Glomerular visceral epithelial cell (primary cell): ENCODE measurements at regions not wholly inside any gene's neighbourhood (a gene's known extent, or its start where the extent isn't known, plus 50 kb on each side); places are given as distances from the start of the nearest gene placed in this dataset.

Source experiments
- DNase-seq: peaks from one replicate; pipeline ENCODE4 v3.0.0-alpha.2; 2016; ENCODE audit errors: extremely low spot score

- DNase-seq = no peak
Observed at GRCh38 chr21:39054066-39054465, 129.2 kb downstream of the PSMG1 start.

- DNase-seq = no peak
Observed at GRCh38 chr21:39053126-39053525, 130.1 kb downstream of the PSMG1 start.

DNA sequence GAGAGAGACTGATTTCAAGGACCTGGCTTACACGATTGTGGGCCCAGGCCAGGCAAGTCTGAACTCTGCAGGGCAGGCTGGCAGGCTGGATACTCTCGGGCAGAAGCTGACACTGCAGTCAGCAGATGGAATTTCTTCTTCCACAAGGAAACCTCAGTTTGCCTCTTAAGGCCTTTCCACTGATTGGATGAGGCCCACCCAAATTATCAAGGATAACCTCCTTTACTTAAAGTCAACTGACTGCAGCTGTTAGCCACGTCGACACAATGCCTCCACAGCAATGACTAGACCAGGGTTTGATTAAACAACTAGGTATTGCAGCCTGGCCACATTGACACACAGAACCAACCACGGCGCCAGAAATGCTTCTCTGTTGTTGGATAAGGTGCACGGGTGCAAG lies 130.5 kb downstream of the PSMG1 start:
- no peak for DNase-seq

GRCh38 chr21:39051588-39051949 lies 131.7 kb downstream of the PSMG1 start:
- DNase-seq = peak; percentile 75

- no peak for DNase-seq
Observed at GRCh38 chr21:39050841-39051587, 132.2 kb downstream of the PSMG1 start.

GRCh38 chr21:39048574-39048973 lies 134.7 kb downstream of the PSMG1 start:
- no peak for DNase-seq

DNA sequence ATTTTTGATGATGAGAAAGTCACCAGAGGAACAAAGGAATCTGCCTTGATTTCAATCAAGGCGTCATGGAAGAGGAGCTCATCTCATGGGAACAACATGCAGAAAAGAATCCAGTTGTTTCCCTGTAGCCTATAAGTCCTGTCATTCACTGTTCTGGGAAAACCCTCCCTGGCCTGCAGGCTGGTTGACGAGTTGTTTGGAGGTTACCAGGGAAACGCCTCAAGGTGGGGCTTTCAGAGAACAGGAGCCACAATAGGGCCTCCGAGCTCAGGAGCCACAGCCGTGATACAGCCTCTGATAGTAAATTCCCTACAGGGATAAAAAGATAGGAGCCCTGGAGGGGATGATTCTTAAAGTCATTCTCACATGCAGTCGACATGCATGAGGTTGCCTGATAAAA lies 135.2 kb downstream of the PSMG1 start:
- DNase-seq = peak; percentile 23

DNA sequence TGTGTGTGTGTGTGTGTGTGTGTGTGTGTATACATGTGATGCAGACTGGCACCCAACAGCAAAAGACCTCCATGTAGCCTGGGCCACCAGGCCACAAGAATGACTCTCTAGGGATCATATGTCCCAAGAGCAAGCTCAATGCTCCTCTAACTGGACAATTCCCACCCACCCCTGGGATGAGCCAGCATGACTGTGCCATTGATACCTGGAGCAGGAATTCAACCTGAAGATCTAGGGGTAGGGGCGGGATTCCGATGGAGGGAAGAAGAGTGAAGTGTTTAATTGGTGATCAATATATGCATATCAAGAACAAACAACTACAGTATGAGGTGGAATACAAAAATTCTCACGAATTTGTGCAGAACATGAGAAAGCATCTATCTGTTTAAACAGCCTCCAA lies 136.2 kb downstream of the PSMG1 start:
- no peak for DNase-seq

- no peak for DNase-seq
Observed at GRCh38 chr21:39046236-39046916, 136.9 kb downstream of the PSMG1 start.

GRCh38 chr21:39041816-39042215 lies 141.4 kb downstream of the PSMG1 start:
- no peak for DNase-seq

GRCh38 chr21:39040494-39041110 lies 142.6 kb downstream of the PSMG1 start:
- DNase-seq = no peak

GRCh38 chr21:39037807-39038405 lies 145.3 kb downstream of the PSMG1 start:
- no peak for DNase-seq

GRCh38 chr21:39036581-39036980 lies 146.7 kb downstream of the PSMG1 start:
- no peak for DNase-seq

DNA sequence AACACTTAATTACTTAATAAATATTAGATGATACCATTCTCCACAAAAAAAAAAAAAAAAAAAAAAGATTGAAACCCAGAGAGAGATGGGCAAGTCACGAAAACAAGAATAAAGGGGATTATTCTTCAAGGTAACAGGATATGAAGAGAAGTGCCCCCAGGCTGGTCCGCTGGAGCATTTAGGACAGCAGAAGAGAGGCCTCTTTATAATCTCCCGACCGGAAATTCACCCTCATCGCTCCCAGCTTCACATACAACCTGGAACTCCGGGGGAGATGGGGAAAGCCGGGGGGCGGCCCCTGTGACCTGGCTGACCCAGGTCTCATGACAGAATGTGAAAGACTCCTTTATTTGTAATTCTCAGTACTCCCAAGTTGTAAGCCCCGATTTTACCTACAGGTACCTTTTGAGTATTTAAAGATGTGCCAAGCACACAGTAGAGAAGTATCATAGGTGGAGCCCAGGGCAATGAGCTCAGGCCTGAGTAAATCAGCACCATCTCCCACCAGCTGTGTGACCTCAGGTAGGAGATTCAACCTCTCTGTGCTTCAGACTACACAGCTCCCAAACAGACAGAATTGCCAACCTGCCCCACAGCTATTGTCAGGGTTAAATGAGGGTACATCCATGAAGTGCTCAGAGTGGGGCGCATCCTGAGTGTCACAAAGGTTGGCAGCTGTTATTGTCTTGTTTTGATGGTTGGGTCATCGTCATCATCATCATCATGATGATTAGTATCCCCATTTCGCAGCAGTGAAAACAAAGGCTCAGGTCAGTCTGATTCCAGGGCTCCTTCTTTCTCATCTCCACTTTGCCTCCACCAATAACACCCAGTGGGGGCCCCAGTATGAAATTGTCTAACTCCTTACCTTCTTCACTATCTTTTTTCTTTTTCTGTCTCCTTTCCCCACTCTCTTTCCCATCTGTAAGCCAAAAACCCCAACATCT lies 148.4 kb downstream of the PSMG1 start:
- DNase-seq = no peak

DNA sequence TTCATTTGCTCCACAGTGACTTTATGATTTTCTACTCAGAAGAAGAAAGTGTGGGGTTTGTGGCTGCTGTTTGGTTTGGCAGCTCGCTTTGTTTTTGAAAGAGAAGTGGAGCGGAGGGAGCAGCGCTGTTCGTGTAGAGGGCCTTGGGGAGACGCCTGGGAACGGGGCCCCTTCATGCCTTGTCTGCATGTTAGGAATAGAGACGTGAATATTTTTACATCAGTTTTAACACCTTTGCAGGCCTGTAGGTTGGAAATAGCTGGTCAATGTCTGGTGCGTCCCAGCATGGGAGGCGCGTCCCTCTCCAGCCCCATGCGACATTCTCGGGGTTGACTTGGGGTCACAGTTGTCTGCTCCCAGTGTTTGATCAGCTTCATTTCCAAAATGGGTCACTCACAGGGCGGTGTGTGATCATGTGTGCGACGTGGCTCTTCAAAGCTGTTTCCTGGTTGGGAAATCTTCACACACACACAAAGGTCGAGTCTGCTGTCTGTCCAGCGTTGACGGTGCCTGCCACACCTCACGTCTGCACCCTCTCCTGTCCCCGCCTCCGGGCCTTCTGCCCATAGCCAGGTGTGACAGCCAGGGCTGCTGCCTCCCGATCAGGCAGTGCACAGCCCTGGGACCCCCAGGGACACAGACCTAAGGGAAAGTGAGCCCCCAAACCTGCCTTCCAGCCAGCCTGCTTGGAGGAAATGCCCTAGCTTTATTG lies 149.2 kb downstream of the PSMG1 start:
- DNase-seq = no peak

DNA sequence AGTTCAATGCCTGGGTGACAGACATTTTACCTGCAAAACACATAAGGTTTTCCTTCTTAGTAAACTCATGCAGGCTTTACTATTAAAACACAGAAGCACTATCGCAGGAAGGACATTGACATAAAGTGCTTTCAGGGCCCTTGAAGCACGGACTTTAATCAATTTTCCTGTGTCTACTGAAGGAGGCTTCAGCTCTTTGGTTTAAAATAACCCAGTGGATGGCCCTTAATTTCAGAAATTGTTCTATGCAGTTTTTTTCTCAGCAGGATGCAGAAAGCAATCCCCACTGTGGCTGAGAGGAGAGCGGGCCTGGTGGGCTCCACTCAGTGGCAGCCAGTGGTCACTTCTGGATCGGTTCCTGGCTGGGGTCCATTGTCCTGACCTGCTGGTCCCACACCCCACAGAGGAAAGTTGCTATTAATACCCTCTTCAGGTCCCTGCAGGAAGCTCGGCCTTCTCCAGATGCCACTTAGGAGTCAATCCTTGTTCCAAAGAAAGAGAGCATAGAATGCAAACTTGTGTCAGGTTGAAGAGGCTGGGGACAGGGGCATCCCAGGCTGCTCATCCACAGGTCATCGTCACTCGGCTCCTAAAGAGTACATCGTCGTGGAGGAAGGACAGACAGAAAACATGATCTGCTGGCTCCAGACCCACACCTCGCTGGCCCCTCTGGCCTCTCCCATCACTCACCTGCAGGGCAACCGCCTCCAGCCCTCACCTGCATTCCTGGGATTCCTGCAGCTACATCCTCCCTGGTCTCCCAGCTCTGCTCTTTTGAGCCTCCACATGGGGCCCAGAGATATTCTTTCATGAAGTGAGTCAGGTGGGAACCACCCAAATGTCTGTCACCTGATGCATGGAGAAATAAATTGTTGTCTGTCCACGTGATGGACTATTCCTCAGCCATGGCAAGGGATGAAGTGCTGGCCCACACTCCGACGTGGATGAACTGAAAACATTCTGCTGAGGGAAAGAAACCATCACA lies 153.1 kb downstream of the PSMG1 start:
- DNase-seq = no peak

DNA sequence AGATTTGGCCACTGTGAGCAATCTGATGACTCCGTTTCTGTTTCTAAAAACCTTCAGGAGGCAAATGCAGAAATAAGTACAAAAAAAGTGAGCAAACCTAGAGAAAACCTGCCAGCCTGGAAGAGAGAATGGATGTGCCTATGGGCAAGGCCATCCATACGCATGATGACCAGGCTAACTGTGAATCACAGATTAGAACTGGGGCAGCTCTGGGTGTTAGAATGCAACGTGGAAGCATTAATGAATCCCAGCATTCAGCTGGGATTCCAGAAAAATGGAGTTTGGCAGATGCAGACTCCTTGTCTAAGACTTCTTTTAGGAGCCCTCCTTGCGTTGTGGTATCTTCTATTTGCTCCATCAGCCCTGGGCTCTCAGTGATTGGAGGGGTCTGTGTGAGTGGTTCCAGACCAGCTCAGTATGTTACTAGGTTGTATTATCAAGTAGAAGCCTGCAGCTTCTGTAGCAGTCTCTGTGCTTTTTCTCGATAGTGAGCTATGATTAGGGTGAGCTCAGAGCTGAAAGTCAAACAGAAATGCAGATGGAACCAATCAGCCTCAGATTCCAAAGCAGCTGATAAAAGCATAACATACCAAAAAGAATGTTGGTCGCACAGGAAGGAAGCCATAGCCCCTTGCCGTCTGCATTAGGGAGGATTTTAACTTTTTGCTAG lies 154.0 kb downstream of the PSMG1 start:
- no peak for DNase-seq

GRCh38 chr21:39025198-39025597 lies 158.1 kb downstream of the PSMG1 start:
- DNase-seq = no peak

GRCh38 chr21:39024538-39024937 lies 158.7 kb downstream of the PSMG1 start:
- DNase-seq = no peak
